H1 (cell line): ENCODE measurements at regions not wholly inside any gene's neighbourhood (a gene's known extent, or its start where the extent isn't known, plus 50 kb on each side); places are given as distances from the start of the nearest gene placed in this dataset.

Experiments used
- BRCA1 ChIP-seq: IDR thresholded peaks from 2 replicates; pipeline ENCODE4 v1.6.1; 2012; ENCODE audit warnings: low read depth, low read length, improper control_type of control experiment
- CHD2 ChIP-seq: IDR thresholded peaks from 2 replicates; pipeline ENCODE4 v1.6.1; 2012; ENCODE audit warnings: low read length, improper control_type of control experiment
- CTBP2 ChIP-seq: IDR thresholded peaks from 2 replicates; pipeline ENCODE4 v1.7.0; 2011; ENCODE audit warnings: borderline replicate concordance, mild to moderate bottlenecking, moderate library complexity, mixed read lengths, low read length; ENCODE audit not compliant: insufficient read depth, insufficient read length
- HDAC6 ChIP-seq: IDR thresholded peaks from one replicate; pipeline ENCODE4 v1.7.1; 2012; ENCODE audit warnings: low read depth, mild to moderate bottlenecking, inconsistent platforms, low read length, moderate library complexity
- KDM4A ChIP-seq: IDR thresholded peaks from one replicate; pipeline ENCODE4 v1.7.1; 2012; ENCODE audit warnings: low read depth, mild to moderate bottlenecking, moderate library complexity, low read length, inconsistent platforms; ENCODE audit not compliant: severe bottlenecking
- NRF1 ChIP-seq: IDR thresholded peaks from 2 replicates; pipeline ENCODE4 v1.6.1; 2011; ENCODE audit warnings: mild to moderate bottlenecking, low read depth, low read length, improper control_type of control experiment
- RAD21 ChIP-seq, 2 experiments: IDR thresholded peaks in 1 of 2; conservative IDR thresholded peaks in 1 of 2; 2 replicates each; pipeline ENCODE4 v1.6.1; 2011; ENCODE audit warnings: low read depth in 2 of 2, low read length in 2 of 2, improper control_type of control experiment in 1 of 2, inconsistent platforms in 1 of 2, mild to moderate bottlenecking in 1 of 2, moderate library complexity in 1 of 2

DNA sequence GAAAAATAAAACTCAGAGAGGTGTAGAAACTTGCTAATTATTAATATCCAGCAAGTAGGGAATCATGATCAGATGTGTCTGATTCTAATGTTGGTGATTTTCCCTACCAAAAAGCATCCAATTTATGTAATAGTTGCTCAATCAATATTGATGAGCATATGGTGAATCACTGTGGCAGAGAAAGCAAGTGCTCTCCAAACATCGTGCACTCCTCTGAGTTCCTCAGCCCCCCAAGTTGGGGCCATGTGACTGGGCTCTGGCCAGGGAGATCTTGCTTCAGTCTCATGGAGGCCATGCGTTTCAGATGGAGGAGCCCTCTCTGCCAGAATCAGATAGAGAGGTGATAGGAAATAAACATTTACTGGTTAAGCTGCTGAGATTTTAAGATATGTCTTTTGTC, 133.2 kb upstream of the LY86 start (continued):
- TF ChIP-seq HDAC6, result no peak
- TF ChIP-seq CHD2, result no peak
- no peak for TF ChIP-seq BRCA1
- no peak for TF ChIP-seq RAD21 (IDR thresholded peaks at IDR 0.05 in 1 of 2, conservative IDR thresholded peaks at IDR 0.05 in 1 of 2; ENCODE audit: low read depth in 2 of 2, low read length in 2 of 2)
- TF ChIP-seq CTBP2, result no peak
- no peak for TF ChIP-seq NRF1
- no peak for TF ChIP-seq KDM4A
